Neural cell (in vitro differentiated cells): ENCODE measurements at regions not wholly inside any gene's neighbourhood (a gene's known extent, or its start where the extent isn't known, plus 50 kb on each side); places are given as distances from the start of the nearest gene placed in this dataset.

ENCODE experiments used
- H2AFZ ChIP-seq: fragments of 200-600, 300-800 bp; sonication (generic), shearing (Covaris generic); 2 replicates; pipeline ENCODE4 v1.6.0; 2014; ENCODE audit warnings: low read depth, mild to moderate bottlenecking, antibody characterized with exemption, low read length, moderate library complexity
- H3F3A ChIP-seq: fragments of 200-600 bp; shearing (Covaris generic); 2 replicates; pipeline ENCODE4 v1.6.1; 2016; ENCODE audit warnings: mild to moderate bottlenecking, moderate library complexity, mixed read lengths, antibody characterized with exemption, low read length; ENCODE audit not compliant: insufficient read depth, poor library complexity, severe bottlenecking
- H3K27ac ChIP-seq: fragments of 200-600, 300-800 bp; sonication (generic), shearing (Covaris generic); 2 replicates; pipeline ENCODE4 v1.5.1; 2014; ENCODE audit warnings: mild to moderate bottlenecking, low read length, moderate library complexity
- H3K27me3 ChIP-seq: fragments of 300-800, 200-600 bp; sonication (generic), shearing (Covaris generic); 2 replicates; pipeline ENCODE4 v1.6.0; 2014; ENCODE audit warnings: mild to moderate bottlenecking, low read depth, low read length, moderate library complexity; ENCODE audit not compliant: insufficient read depth
- H3K36me3 ChIP-seq: fragments of 300-800, 200-600 bp; sonication (generic), shearing (Covaris generic); 2 replicates; pipeline ENCODE4 v1.5.1; 2014; ENCODE audit warnings: mild to moderate bottlenecking, antibody characterized with exemption, low read length, moderate library complexity; ENCODE audit not compliant: insufficient read depth
- H3K4me2 ChIP-seq: fragments of 300-800, 200-600 bp; sonication (generic), shearing (Covaris generic); 2 replicates; pipeline ENCODE4 v1.6.0; 2014; ENCODE audit warnings: mild to moderate bottlenecking, low read length
- H3K4me3 ChIP-seq: fragments of 300-800, 200-600 bp; sonication (generic), shearing (Covaris generic); 2 replicates; pipeline ENCODE4 v1.5.1; 2014; ENCODE audit warnings: mild to moderate bottlenecking, low read length, moderate library complexity
- H3K79me2 ChIP-seq: fragments of 200-600 bp; shearing (Covaris generic); replicated peaks from 2 replicates; pipeline ENCODE4 v1.6.0; 2014; ENCODE audit warnings: mild to moderate bottlenecking, low read length, moderate library complexity; ENCODE audit not compliant: insufficient read depth
- H3K9ac ChIP-seq: fragments of 300-800, 200-600 bp; sonication (generic), shearing (Covaris generic); 2 replicates; pipeline ENCODE4 v1.6.1; 2016; ENCODE audit warnings: mild to moderate bottlenecking, low read length, mixed read lengths
- H3K9me2 ChIP-seq: fragments of 200-600 bp; shearing (Covaris generic); 2 replicates; pipeline ENCODE4 v1.6.1; 2016; ENCODE audit warnings: mild to moderate bottlenecking, low read length, mixed read lengths; ENCODE audit not compliant: insufficient read depth
- H3K9me3 ChIP-seq: fragments of 200-600, 300-800 bp; sonication (generic), shearing (Covaris generic); 2 replicates; pipeline ENCODE4 v1.6.1; 2016; ENCODE audit warnings: mild to moderate bottlenecking, mixed run types, low read length, moderate library complexity, mixed read lengths
- H4K20me1 ChIP-seq: fragments of 200-600 bp; shearing (Covaris generic); 2 replicates; pipeline ENCODE4 v1.6.1; 2016; ENCODE audit warnings: mild to moderate bottlenecking, mixed run types; ENCODE audit not compliant: insufficient read depth
- CTCF ChIP-seq: fragments of 450-650 bp; IDR thresholded peaks from 2 replicates; pipeline ENCODE4 v1.5.1; 2014; ENCODE audit warnings: antibody characterized with exemption, mild to moderate bottlenecking, moderate library complexity; ENCODE audit not compliant: poor library complexity, severe bottlenecking
- EP300 ChIP-seq: fragments of 450-650 bp; conservative IDR thresholded peaks from 2 replicates; pipeline ENCODE4 v1.6.1; 2014; ENCODE audit warnings: antibody characterized with exemption, mild to moderate bottlenecking, moderate library complexity; ENCODE audit not compliant: poor library complexity, severe bottlenecking
- EZH2 ChIP-seq: fragments of 200-600, 300-800 bp; shearing (Covaris generic), sonication (generic); IDR thresholded peaks from 2 replicates; pipeline ENCODE4 v1.6.1; 2014; ENCODE audit warnings: antibody characterized with exemption, low read length, borderline replicate concordance, mild to moderate bottlenecking; ENCODE audit not compliant: insufficient read depth, poor library complexity, severe bottlenecking
- MXI1 ChIP-seq: fragments of 450-650 bp; conservative IDR thresholded peaks from 2 replicates; pipeline ENCODE4 v1.6.1; 2014; ENCODE audit warnings: antibody characterized with exemption, mild to moderate bottlenecking; ENCODE audit not compliant: poor library complexity, severe bottlenecking
- POLR2AphosphoS5 ChIP-seq: IDR thresholded peaks from 2 replicates; pipeline ENCODE4 v1.6.1; 2012
- RAD21 ChIP-seq: fragments of 450-650 bp; conservative IDR thresholded peaks from 2 replicates; pipeline ENCODE4 v1.6.1; 2014; ENCODE audit warnings: antibody characterized with exemption, mild to moderate bottlenecking, moderate library complexity
- SMC3 ChIP-seq: fragments of 450-650 bp; conservative IDR thresholded peaks from 2 replicates; pipeline ENCODE4 v1.6.1; 2014; ENCODE audit warnings: antibody characterized with exemption, mild to moderate bottlenecking, moderate library complexity; ENCODE audit not compliant: poor library complexity
- TAF1 ChIP-seq: IDR thresholded peaks from 2 replicates; pipeline ENCODE4 v1.6.1; 2012; ENCODE audit warnings: low read depth
- TF ChIP-seq, protein P1 (sequence below): IDR thresholded peaks from 2 replicates; pipeline ENCODE4 v1.6.1; 2012; ENCODE audit warnings: borderline replicate concordance

GRCh38 chr1:168374566-168374965 is 93.9 kb downstream of the TBX19 start:
- no peaks in the 10 kb centered on the region for H3K79me2 ChIP-seq
- H3K4me2 ChIP-seq: no peak overlapping the region
- H3F3A ChIP-seq: no peaks in the 10 kb centered on the region
- no peaks in the 10 kb centered on the region for H3K9me2 ChIP-seq
- H3K36me3 ChIP-seq: no peaks in the 10 kb centered on the region
- TF ChIP-seq RAD21 (no peak), TAF1 (no peak), POLR2AphosphoS5 (no peak), CTCF (no peak), SMC3 (no peak), EP300 (no peak), MXI1 (no peak), EZH2 (no peak)
- TF ChIP-seq, protein P1, sequence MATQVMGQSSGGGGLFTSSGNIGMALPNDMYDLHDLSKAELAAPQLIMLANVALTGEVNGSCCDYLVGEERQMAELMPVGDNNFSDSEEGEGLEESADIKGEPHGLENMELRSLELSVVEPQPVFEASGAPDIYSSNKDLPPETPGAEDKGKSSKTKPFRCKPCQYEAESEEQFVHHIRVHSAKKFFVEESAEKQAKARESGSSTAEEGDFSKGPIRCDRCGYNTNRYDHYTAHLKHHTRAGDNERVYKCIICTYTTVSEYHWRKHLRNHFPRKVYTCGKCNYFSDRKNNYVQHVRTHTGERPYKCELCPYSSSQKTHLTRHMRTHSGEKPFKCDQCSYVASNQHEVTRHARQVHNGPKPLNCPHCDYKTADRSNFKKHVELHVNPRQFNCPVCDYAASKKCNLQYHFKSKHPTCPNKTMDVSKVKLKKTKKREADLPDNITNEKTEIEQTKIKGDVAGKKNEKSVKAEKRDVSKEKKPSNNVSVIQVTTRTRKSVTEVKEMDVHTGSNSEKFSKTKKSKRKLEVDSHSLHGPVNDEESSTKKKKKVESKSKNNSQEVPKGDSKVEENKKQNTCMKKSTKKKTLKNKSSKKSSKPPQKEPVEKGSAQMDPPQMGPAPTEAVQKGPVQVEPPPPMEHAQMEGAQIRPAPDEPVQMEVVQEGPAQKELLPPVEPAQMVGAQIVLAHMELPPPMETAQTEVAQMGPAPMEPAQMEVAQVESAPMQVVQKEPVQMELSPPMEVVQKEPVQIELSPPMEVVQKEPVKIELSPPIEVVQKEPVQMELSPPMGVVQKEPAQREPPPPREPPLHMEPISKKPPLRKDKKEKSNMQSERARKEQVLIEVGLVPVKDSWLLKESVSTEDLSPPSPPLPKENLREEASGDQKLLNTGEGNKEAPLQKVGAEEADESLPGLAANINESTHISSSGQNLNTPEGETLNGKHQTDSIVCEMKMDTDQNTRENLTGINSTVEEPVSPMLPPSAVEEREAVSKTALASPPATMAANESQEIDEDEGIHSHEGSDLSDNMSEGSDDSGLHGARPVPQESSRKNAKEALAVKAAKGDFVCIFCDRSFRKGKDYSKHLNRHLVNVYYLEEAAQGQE: no peak
- H3K27me3 ChIP-seq: no peaks in the 10 kb centered on the region
- H4K20me1 ChIP-seq: no peaks in the 10 kb centered on the region
- no peak overlapping the region for H2AFZ ChIP-seq
- H3K9me3 ChIP-seq: no peaks in the 10 kb centered on the region
- no peak overlapping the region for H3K27ac ChIP-seq
- H3K9ac ChIP-seq: no peak overlapping the region
- no peak overlapping the region for H3K4me3 ChIP-seq

GRCh38 chr1:168373869-168374268 is 93.2 kb downstream of the TBX19 start:
- H3K79me2 ChIP-seq: no peaks in the 10 kb centered on the region
- TF ChIP-seq EZH2 (no peak), SMC3 (no peak), EP300 (no peak), TAF1 (no peak), POLR2AphosphoS5 (no peak), MXI1 (no peak), RAD21 (no peak), CTCF (no peak)
- TF ChIP-seq, protein P1: no peak
- no peak overlapping the region for H3K4me3 ChIP-seq
- no peaks in the 10 kb centered on the region for H3K36me3 ChIP-seq
- no peaks in the 10 kb centered on the region for H3K9me2 ChIP-seq
- no peak overlapping the region for H3K4me2 ChIP-seq
- no peaks in the 10 kb centered on the region for H4K20me1 ChIP-seq
- H3F3A ChIP-seq: no peaks in the 10 kb centered on the region
- no peak overlapping the region for H3K27ac ChIP-seq
- H2AFZ ChIP-seq: no peak overlapping the region
- H3K9me3 ChIP-seq: no peaks in the 10 kb centered on the region
- H3K9ac ChIP-seq: no peak overlapping the region
- no peaks in the 10 kb centered on the region for H3K27me3 ChIP-seq
